GM23338 (cell line): ENCODE measurements at regions not wholly inside any gene's neighbourhood (a gene's known extent, or its start where the extent isn't known, plus 50 kb on each side); places are given as distances from the start of the nearest gene placed in this dataset.

Experiments used
- ATAC-seq: fragments of 200-7000 bp; cut with Tn5 transposase; 3 replicates; pipeline ENCODE4 v1.9.1; 2020
- DNase-seq: peaks from one replicate; pipeline ENCODE4 v3.0.0-alpha.2; 2015; ENCODE audit warnings: low spot score
- H2AFZ ChIP-seq: fragments of 200-600 bp; sonication (generic); 2 replicates; pipeline ENCODE4 v1.8.0; 2016; ENCODE audit warnings: antibody characterized with exemption, mild to moderate bottlenecking, moderate library complexity
- H3F3A ChIP-seq: fragments of 200-600 bp; sonication (generic); replicated peaks from 2 replicates; pipeline ENCODE4 v1.8.0; 2017; ENCODE audit warnings: antibody characterized with exemption, mixed run types, low read depth
- H3K27ac ChIP-seq: fragments of 200-600 bp; sonication (generic); 2 replicates; pipeline ENCODE4 v1.6.1; 2016; ENCODE audit warnings: low read depth
- H3K27me3 ChIP-seq: fragments of 200-600 bp; sonication (generic); 2 replicates; pipeline ENCODE4 v1.8.0; 2016; ENCODE audit warnings: mild to moderate bottlenecking, mixed run types, moderate library complexity; ENCODE audit not compliant: insufficient read depth
- H3K36me3 ChIP-seq: fragments of 200-600 bp; sonication (generic); 2 replicates; pipeline ENCODE4 v1.8.0; 2016; ENCODE audit warnings: mild to moderate bottlenecking; ENCODE audit not compliant: insufficient read depth
- H3K4me1 ChIP-seq: fragments of 200-600 bp; sonication (generic); 2 replicates; pipeline ENCODE4 v1.8.0; 2016; ENCODE audit warnings: mild to moderate bottlenecking, moderate library complexity; ENCODE audit not compliant: insufficient read depth
- H3K4me2 ChIP-seq: fragments of 200-600 bp; sonication (generic); 2 replicates; pipeline ENCODE4 v1.7.1; 2017; ENCODE audit warnings: mixed run types
- H3K4me3 ChIP-seq: fragments of 200-600 bp; sonication (generic); 2 replicates; pipeline ENCODE4 v1.6.1; 2016; ENCODE audit warnings: mixed run types
- H3K79me2 ChIP-seq: fragments of 200-600 bp; sonication (generic); replicated peaks from 2 replicates; pipeline ENCODE4 v1.8.0; 2017; ENCODE audit warnings: mild to moderate bottlenecking; ENCODE audit not compliant: insufficient read depth
- H3K9me2 ChIP-seq: fragments of 200-600 bp; sonication (generic); 2 replicates; pipeline ENCODE4 v1.8.0; 2017; ENCODE audit not compliant: insufficient read depth
- H4K20me1 ChIP-seq: fragments of 200-600 bp; sonication (generic); replicated peaks from 2 replicates; pipeline ENCODE4 v1.8.0; 2017; ENCODE audit warnings: mild to moderate bottlenecking; ENCODE audit not compliant: insufficient read depth
- H3K27ac Mint-ChIP-seq: 2 replicates; pipeline ENCODE4 v1.8.0; 2020; ENCODE audit warnings: inconsistent platforms, mild to moderate bottlenecking, moderate library complexity, mixed read lengths
- H3K27me3 Mint-ChIP-seq: 3 replicates; pipeline ENCODE4 v1.8.0; 2022; ENCODE audit warnings: low read depth, mild to moderate bottlenecking, moderate library complexity, mixed read lengths, inconsistent platforms; ENCODE audit not compliant: insufficient read depth, poor library complexity
- H3K36me3 Mint-ChIP-seq: 3 replicates; pipeline ENCODE4 v1.8.0; 2021; ENCODE audit warnings: low read depth, mild to moderate bottlenecking, inconsistent platforms, moderate library complexity, mixed read lengths
- H3K4me1 Mint-ChIP-seq: 3 replicates; pipeline ENCODE4 v1.8.0; 2020; ENCODE audit warnings: mild to moderate bottlenecking, inconsistent platforms, mixed read lengths
- H3K4me3 Mint-ChIP-seq: 3 replicates; pipeline ENCODE4 v1.8.0; 2021; ENCODE audit warnings: moderate library complexity, mild to moderate bottlenecking, inconsistent platforms, mixed read lengths
- H3K9me3 Mint-ChIP-seq: 3 replicates; pipeline ENCODE4 v1.8.0; 2020; ENCODE audit warnings: moderate library complexity, mild to moderate bottlenecking, inconsistent platforms, mixed read lengths
- ETS1 ChIP-seq: IDR thresholded peaks from 2 replicates; pipeline ENCODE4 v1.6.1; 2016; ENCODE audit warnings: antibody characterized with exemption
- EZH2 ChIP-seq: fragments of 200-600 bp; sonication (generic); IDR thresholded peaks from one replicate; pipeline ENCODE4 v1.8.0; 2017; ENCODE audit warnings: antibody characterized with exemption, mild to moderate bottlenecking, low read depth; ENCODE audit not compliant: unreplicated experiment
- JUNB ChIP-seq: IDR thresholded peaks from one replicate; pipeline ENCODE4 v1.6.1; 2016; ENCODE audit warnings: antibody characterized with exemption; ENCODE audit not compliant: unreplicated experiment
- NANOG ChIP-seq: IDR thresholded peaks from 2 replicates; pipeline ENCODE4 v1.6.1; 2016; ENCODE audit warnings: antibody characterized with exemption, borderline replicate concordance
- ZNF462 ChIP-seq: fragments of 250-450 bp; sonication (Bioruptor Pico); IDR thresholded peaks from 2 replicates; pipeline ENCODE4 v1.5.0; 2020; ENCODE audit warnings: mild to moderate bottlenecking, moderate library complexity

DNA sequence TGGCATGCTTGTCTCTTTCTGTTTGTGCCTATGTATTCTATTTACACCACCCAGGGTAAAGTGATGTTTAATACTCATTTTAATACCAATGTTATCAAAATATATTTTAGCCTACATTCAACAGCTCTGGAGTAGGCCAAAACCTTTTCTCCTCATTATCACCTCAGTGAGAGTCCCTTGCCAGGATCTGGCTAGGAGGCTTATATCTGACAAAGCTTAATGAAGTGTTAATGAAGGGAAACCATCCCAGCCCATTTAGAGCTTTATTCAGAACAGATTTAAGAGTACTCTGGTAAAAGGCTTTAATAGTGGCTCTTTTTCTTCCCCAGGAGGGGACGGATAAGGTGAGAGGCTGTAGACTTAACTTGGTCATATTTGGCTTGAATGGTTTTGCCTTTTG is 137.6 kb downstream of the GRIN2B start:
- H3K4me1 Mint-ChIP-seq = peaks cover 3% of the 10 kb centered on the region; the same call in 1 of the 3 replicates
- no peaks in the 10 kb centered on the region for H3K36me3 Mint-ChIP-seq
- TF ChIP-seq ZNF462 (no peak), ETS1 (no peak)
- no peaks in the 10 kb centered on the region for H3K79me2 ChIP-seq
- H3K4me2 ChIP-seq = no peak overlapping the region
- H3K4me3 ChIP-seq = no peak overlapping the region
- H3K27ac ChIP-seq = no peak overlapping the region
- ATAC-seq (no peak), DNase-seq (no peak)
- H3K27me3 ChIP-seq = no peaks in the 10 kb centered on the region
- no peaks in the 10 kb centered on the region for H4K20me1 ChIP-seq
- no peaks in the 10 kb centered on the region for H3F3A ChIP-seq
- H3K4me3 Mint-ChIP-seq = no peak overlapping the region
- H3K36me3 ChIP-seq = no peaks in the 10 kb centered on the region
- no peak overlapping the region for H3K27ac Mint-ChIP-seq
- H3K9me3 Mint-ChIP-seq = no peaks in the 10 kb centered on the region
- 0 out of 2 replicates have a peak, but pooled peaks cover 3% of the 10 kb centered on the region for H3K9me2 ChIP-seq
- no peaks in the 10 kb centered on the region; the same call in 1 of the 2 replicates for H3K4me1 ChIP-seq
- no peaks in the 10 kb centered on the region for H3K27me3 Mint-ChIP-seq
- no peak overlapping the region for H2AFZ ChIP-seq

- no peak overlapping the region for H3K4me2 ChIP-seq
- no peaks in the 10 kb centered on the region for H3K79me2 ChIP-seq
- no peak overlapping the region for H3K4me3 ChIP-seq
- H3K27ac ChIP-seq = no peak overlapping the region
- H3K9me2 ChIP-seq = no peaks in the 10 kb centered on the region
- no peak for DNase-seq
- no peaks in the 10 kb centered on the region for H3K36me3 ChIP-seq
- no peak overlapping the region for H2AFZ ChIP-seq
- no peak for ATAC-seq
- no peaks in the 10 kb centered on the region for H3K27me3 ChIP-seq
- H3K4me3 Mint-ChIP-seq = no peak overlapping the region
- H3K27ac Mint-ChIP-seq = no peak overlapping the region
- H3K9me3 Mint-ChIP-seq = no peaks in the 10 kb centered on the region; the same call in 2 of the 3 replicates
- no peaks in the 10 kb centered on the region; the same call in 1 of the 2 replicates for H3K4me1 ChIP-seq
- no peaks in the 10 kb centered on the region for H3F3A ChIP-seq
- H3K27me3 Mint-ChIP-seq = peaks cover 5% of the 10 kb centered on the region
- 0 out of 3 replicates have a peak, but pooled peaks cover 3% of the 10 kb centered on the region for H3K4me1 Mint-ChIP-seq
- H3K36me3 Mint-ChIP-seq = no peaks in the 10 kb centered on the region
- no peaks in the 10 kb centered on the region for H4K20me1 ChIP-seq
- TF ChIP-seq NANOG (no peak), JUNB (no peak), ZNF462 (no peak), EZH2 (no peak)
Measured at GRCh38 chr12:13841358-13841757, 140.0 kb downstream of the GRIN2B start.
